ENCODE measurements at regions not wholly inside any gene's neighbourhood (a gene's known extent, or its start where the extent isn't known, plus 50 kb on each side); places are given as distances from the start of the nearest gene placed in this dataset.

DNA sequence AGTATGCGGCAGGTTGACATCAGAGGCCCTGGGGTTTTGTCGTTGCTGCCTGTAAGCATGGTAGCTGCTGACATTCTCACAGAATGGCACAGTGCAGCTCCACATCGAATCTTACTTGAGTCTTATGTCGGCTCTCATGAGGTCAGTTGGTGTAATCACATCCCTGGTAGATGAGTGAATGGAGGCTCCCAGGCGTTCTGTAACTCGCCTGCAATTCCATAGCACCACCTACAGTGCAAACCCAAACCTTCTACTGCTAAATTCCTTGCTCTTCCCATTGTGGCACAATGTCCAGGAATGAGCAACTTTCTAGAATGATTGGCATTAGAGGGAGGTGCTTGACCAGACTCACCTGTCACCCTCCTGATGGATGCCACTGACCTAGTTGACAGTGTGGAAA is 578.4 kb downstream of the CCDC171 start:
- TF ChIP-seq, protein P1, sequence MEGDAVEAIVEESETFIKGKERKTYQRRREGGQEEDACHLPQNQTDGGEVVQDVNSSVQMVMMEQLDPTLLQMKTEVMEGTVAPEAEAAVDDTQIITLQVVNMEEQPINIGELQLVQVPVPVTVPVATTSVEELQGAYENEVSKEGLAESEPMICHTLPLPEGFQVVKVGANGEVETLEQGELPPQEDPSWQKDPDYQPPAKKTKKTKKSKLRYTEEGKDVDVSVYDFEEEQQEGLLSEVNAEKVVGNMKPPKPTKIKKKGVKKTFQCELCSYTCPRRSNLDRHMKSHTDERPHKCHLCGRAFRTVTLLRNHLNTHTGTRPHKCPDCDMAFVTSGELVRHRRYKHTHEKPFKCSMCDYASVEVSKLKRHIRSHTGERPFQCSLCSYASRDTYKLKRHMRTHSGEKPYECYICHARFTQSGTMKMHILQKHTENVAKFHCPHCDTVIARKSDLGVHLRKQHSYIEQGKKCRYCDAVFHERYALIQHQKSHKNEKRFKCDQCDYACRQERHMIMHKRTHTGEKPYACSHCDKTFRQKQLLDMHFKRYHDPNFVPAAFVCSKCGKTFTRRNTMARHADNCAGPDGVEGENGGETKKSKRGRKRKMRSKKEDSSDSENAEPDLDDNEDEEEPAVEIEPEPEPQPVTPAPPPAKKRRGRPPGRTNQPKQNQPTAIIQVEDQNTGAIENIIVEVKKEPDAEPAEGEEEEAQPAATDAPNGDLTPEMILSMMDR (conservative IDR thresholded peaks at IDR 0.05; ENCODE audit: low read length): peak; percentile 13; the same call in 1 of the 2 replicates
- peak; percentile 20 for DNase-seq (ENCODE audit: low read depth)

DNA sequence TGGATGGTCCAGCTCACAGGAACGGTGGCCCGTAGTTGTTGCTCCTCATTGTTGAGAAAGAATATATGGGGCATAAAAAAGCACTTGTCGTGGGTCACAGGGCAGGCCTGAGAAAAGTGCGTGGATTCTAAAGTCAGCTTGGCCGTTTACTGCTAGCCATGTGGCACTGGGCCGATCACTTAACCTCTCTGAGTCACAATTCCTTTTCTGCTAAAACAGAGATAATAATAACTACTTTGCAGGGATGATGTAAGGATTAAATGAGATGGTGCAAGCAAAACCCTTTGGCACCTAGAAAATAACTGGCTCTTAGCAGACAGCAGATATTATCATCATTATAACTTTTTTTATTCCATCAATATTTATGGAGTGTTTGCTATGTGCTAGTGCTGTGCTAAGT is 579.7 kb downstream of the CCDC171 start:
- peak; percentile 26 for DNase-seq (ENCODE audit: low read depth)
- no peak overlapping the region for H3K4me3 ChIP-seq (ENCODE audit: low read length)
- TF ChIP-seq, protein P1 (conservative IDR thresholded peaks at IDR 0.05; ENCODE audit: low read length): no peak

More for the DNA sequence above, 578.4 kb downstream of the CCDC171 start:
- H3K4me3 ChIP-seq (ENCODE audit: low read length): no peak overlapping the region

DNA sequence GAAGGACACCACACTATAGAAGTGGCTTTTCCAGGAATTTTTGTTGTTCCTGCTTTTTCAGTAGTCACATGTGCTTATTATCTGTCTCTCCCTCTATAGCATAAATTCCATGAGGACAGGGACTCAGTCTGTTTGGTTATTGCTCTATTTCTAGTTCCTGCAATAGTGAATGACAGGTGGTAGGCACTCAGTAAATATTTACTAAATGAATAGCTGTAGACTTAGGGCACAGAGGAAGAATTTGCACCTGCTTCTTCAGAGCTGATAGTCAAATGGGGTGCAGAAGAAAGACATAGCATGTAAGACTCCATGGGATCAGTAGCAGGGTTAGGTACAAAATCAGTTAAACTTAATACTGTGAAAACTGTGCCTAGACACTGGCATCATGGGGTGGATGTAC is 580.2 kb downstream of the CCDC171 start:
- no peak for DNase-seq (ENCODE audit: low read depth)
- TF ChIP-seq, protein P1 (conservative IDR thresholded peaks at IDR 0.05; ENCODE audit: low read length): no peak
- H3K4me3 ChIP-seq (ENCODE audit: low read length): no peak overlapping the region

DNA sequence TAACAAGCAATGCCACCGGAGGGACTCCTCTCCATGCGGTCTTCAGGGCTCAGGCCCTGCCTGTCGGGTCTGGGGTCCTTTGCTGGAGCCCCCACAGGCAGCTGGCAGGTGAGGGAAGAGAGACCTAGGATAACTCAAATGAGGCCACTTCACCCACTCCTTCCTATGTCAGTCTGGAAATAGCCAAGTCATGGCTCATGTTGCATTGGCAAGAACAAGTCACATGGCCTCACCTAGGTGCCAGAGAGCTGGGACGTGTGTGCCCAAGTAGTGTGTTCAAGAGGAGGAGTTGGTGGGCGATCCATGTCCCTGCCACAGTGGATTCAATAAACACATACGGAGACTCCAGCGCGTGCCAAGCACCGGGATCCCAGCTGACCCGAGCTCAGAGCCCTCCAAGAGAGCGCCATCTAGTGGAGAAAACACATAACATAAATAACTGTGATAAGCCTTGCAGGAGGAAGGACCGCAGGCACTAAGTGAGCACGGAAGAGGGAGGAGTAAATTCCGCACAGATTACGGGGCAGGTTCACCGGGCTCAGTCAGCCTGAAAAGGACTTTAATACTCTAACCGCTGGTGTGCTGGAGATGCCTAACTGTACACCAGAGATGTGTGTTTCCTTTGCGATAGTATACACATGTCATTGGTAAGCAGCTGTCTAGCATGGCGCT is 580.8 kb downstream of the CCDC171 start:
- DNase-seq (ENCODE audit: low read depth): peak; percentile 56
- H3K4me3 ChIP-seq (ENCODE audit: low read length): no peak overlapping the region
- TF ChIP-seq, protein P1 (conservative IDR thresholded peaks at IDR 0.05; ENCODE audit: low read length): peak; percentile 61

DNA sequence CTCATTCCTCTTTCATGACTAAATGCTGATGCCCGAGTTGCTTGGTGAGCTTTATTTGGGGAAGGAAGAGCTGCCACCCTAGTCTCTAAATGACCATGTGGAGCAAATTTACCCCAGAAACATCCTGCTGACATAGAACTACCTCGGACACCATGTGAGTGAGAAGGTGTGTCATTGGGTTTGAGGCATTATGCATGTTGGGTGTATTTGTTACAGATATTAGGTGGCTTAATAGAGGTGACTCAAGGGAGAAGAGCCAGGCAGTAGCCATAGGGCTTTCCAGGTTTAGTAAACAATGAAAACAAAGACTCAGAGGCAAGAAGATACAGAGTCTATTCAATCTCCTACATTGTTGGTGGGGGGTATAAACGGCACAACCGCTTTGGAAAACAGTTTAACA is 581.5 kb downstream of the CCDC171 start:
- no peak for DNase-seq (ENCODE audit: low read depth)
- TF ChIP-seq, protein P1 (conservative IDR thresholded peaks at IDR 0.05; ENCODE audit: low read length): no peak
- H3K4me3 ChIP-seq (ENCODE audit: low read length): no peak overlapping the region

DNA sequence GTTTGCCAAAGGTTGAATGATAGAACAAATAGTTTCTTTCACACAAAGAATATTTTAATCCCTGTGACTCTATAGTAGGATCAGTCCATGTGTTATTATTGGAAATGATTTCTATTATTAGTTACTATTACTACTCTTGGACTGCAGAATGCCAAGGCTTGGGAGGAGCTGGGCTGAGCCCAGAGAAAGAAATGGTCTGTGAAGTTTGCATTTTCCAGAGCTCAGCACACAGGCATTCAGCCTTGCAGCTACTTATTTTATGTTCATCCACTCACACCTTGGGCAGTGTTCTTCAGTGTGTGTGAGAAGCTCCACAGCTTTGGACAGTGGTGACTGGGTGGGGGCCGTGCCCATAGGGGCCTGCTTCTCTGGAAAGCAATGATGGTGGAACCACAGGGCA is 583.1 kb downstream of the CCDC171 start:
- H3K4me3 ChIP-seq (ENCODE audit: low read length): no peak overlapping the region
- no peak for DNase-seq (ENCODE audit: low read depth)
- TF ChIP-seq, protein P1 (conservative IDR thresholded peaks at IDR 0.05; ENCODE audit: low read length): no peak

DNA sequence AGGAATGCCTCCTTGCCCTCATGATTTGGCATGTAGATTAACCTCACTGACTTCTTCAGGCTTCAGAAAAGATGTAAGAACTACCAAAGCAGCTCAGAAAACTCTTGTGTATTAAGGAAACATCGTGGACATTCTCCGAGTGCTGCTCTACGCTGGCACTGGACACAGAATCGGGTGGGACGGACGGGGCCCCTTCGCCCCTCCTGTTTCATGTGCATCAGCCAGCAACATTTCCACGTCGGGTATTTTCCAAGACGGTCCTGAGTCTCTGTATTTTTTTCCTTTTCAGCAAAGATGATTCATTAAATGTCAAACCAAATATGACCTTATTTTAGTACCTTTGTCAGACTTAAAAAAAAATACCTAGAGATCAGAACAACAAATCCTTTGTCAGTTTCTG is 583.6 kb downstream of the CCDC171 start:
- no peak for DNase-seq (ENCODE audit: low read depth)
- H3K4me3 ChIP-seq (ENCODE audit: low read length): no peak overlapping the region
- TF ChIP-seq, protein P1 (conservative IDR thresholded peaks at IDR 0.05; ENCODE audit: low read length): no peak

Measured in AG10803 (cell line).